SK-N-MC (cell line): ENCODE measurements at regions not wholly inside any gene's neighbourhood (a gene's known extent, or its start where the extent isn't known, plus 50 kb on each side); places are given as distances from the start of the nearest gene placed in this dataset.

ENCODE experiments used
- EZH2 ChIP-seq: fragments of 200-600 bp; sonication (generic); IDR thresholded peaks from one replicate; pipeline ENCODE4 v1.6.1; 2017; ENCODE audit warnings: antibody characterized with exemption
- POLR2AphosphoS5 ChIP-seq: IDR thresholded peaks from 2 replicates; pipeline ENCODE4 v1.6.1; 2012; ENCODE audit warnings: mild to moderate bottlenecking, low read depth, low read length, borderline replicate concordance

DNA sequence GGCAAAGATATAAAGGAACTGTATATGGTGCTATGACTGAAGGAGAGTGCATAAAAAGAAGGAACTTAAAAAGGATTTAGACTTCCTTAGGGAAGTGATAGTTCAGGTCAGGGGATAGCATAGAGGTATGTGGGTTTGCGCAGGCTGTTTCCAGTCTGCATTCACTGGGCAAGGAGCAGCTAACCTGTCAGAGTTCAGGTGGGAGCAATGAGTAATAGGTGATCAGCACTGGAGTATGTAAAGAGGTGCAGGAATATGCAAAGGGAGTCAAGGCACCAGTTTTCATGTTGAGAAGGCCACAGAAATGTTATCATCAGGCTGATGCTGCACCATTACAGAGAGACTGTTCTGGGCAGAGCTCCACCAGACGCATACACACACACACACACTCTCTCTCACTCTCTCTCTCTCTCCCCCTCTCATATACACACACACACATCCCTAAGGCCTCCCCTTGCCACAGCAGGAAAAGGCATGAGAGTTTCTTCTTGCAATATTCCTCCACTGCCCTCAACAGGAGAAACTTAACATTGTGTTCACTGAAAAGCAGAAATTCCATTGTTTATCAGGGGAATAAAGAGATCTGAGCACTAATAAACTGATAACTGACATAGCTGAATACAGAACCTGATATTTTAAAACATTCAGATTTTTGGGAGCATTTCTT is 256.4 kb upstream of the GRID2 start:
- no peak for TF ChIP-seq EZH2
- no peak for TF ChIP-seq POLR2AphosphoS5
